NCI-H128 (cell line): ENCODE measurements at regions not wholly inside any gene's neighbourhood (a gene's known extent, or its start where the extent isn't known, plus 50 kb on each side); places are given as distances from the start of the nearest gene placed in this dataset.
"Not testable (repeated sequence)": the region's sequence is repeated elsewhere in the genome, so short reads cannot be mapped to it uniquely, and the experiment has no call there.

Experiments used
- DNase-seq: peaks from one replicate; lab custom pipeline; 2025; ENCODE audit not compliant: unreplicated experiment; lab: John Stamatoyannopoulos, UW

GRCh38 chr2:226478109-226478809 lies 321.4 kb downstream of the IRS1 start:
- DNase-seq = no peak

GRCh38 chr2:226477221-226478108 lies 322.2 kb downstream of the IRS1 start:
- no peak for DNase-seq

GRCh38 chr2:226475650-226476049 lies 324.0 kb downstream of the IRS1 start:
- DNase-seq = no peak

- DNase-seq = no peak
Measured at GRCh38 chr2:226474131-226474530, 325.5 kb downstream of the IRS1 start.

- no peak for DNase-seq
Measured at GRCh38 chr2:226471987-226472470, 327.6 kb downstream of the IRS1 start.

- no peak for DNase-seq
Measured at GRCh38 chr2:226467633-226468032, 332.0 kb downstream of the IRS1 start.

- DNase-seq = no peak
Measured at GRCh38 chr2:226467221-226467620, 332.4 kb downstream of the IRS1 start.

- DNase-seq = no peak
Measured at GRCh38 chr2:226466589-226466988, 333.0 kb downstream of the IRS1 start.

GRCh38 chr2:226466124-226466523 lies 333.5 kb downstream of the IRS1 start:
- DNase-seq = no peak

- DNase-seq = no peak
Measured at GRCh38 chr2:226464380-226464779, 335.2 kb downstream of the IRS1 start.

GRCh38 chr2:226463154-226463553 lies 336.5 kb downstream of the IRS1 start:
- no peak for DNase-seq

- no peak for DNase-seq
Measured at GRCh38 chr2:226461981-226462380, 337.6 kb downstream of the IRS1 start.

GRCh38 chr2:226456144-226456543 lies 343.5 kb downstream of the IRS1 start:
- not testable (repeated sequence) for DNase-seq

GRCh38 chr2:226452768-226453167 lies 346.9 kb downstream of the IRS1 start:
- DNase-seq = no peak

- no peak for DNase-seq
Measured at GRCh38 chr2:226451486-226451885, 348.1 kb downstream of the IRS1 start.

GRCh38 chr2:226450141-226450540 lies 349.5 kb downstream of the IRS1 start:
- DNase-seq = no peak

- DNase-seq = no peak
Measured at GRCh38 chr2:226447338-226448300, 352.0 kb downstream of the IRS1 start.

- no peak for DNase-seq
Measured at GRCh38 chr2:226446406-226447001, 353.1 kb downstream of the IRS1 start.

- no peak for DNase-seq
Measured at GRCh38 chr2:226445216-226445861, 354.3 kb downstream of the IRS1 start.

- DNase-seq = no peak
Measured at GRCh38 chr2:226443112-226443511, 356.5 kb downstream of the IRS1 start.
